NCI-H510A treated with DMSO at 0.1 percent for 48 hours (cell line): ENCODE measurements at regions not wholly inside any gene's neighbourhood (a gene's known extent, or its start where the extent isn't known, plus 50 kb on each side); places are given as distances from the start of the nearest gene placed in this dataset.
"Not testable (repeated sequence)": the region's sequence is repeated elsewhere in the genome, so short reads cannot be mapped to it uniquely, and the experiment has no call there.

Experiments
- DNase-seq: peaks from one replicate; lab custom pipeline; 2025; lab: John Stamatoyannopoulos, UW

- no peak for DNase-seq
Observed at GRCh38 chr5:58201922-58202648, 257.8 kb downstream of the PLK2 start.

- no peak for DNase-seq
Observed at GRCh38 chr5:58200451-58200850, 259.4 kb downstream of the PLK2 start.

- DNase-seq: no peak
Observed at GRCh38 chr5:58199087-58199486, 260.8 kb downstream of the PLK2 start.

GRCh38 chr5:58198330-58198729 lies 261.6 kb downstream of the PLK2 start:
- DNase-seq: no peak

- no peak for DNase-seq
Observed at GRCh38 chr5:58197875-58198274, 262.0 kb downstream of the PLK2 start.

GRCh38 chr5:58191443-58191842 lies 268.4 kb downstream of the PLK2 start:
- DNase-seq: no peak

- no peak for DNase-seq
Observed at GRCh38 chr5:58188262-58188651, 271.6 kb downstream of the PLK2 start.

GRCh38 chr5:58187432-58188261 lies 272.2 kb downstream of the PLK2 start:
- DNase-seq: no peak

- no peak for DNase-seq
Observed at GRCh38 chr5:58185801-58186200, 274.1 kb downstream of the PLK2 start.

GRCh38 chr5:58185397-58185796 lies 274.5 kb downstream of the PLK2 start:
- no peak for DNase-seq

- DNase-seq: no peak
Observed at GRCh38 chr5:58184910-58185309, 275.0 kb downstream of the PLK2 start.

GRCh38 chr5:58183786-58184085 lies 276.1 kb downstream of the PLK2 start:
- DNase-seq: no peak

- no peak for DNase-seq
Observed at GRCh38 chr5:58183078-58183785, 276.7 kb downstream of the PLK2 start.

- no peak for DNase-seq
Observed at GRCh38 chr5:58182287-58182841, 277.5 kb downstream of the PLK2 start.

GRCh38 chr5:58181578-58182286 lies 278.2 kb downstream of the PLK2 start:
- no peak for DNase-seq

- DNase-seq: no peak
Observed at GRCh38 chr5:58172946-58173345, 286.9 kb downstream of the PLK2 start.

- no peak for DNase-seq
Observed at GRCh38 chr5:58165152-58165551, 294.7 kb downstream of the PLK2 start.

GRCh38 chr5:58161889-58162288 lies 298.0 kb downstream of the PLK2 start:
- not testable (repeated sequence) for DNase-seq

- no peak for DNase-seq
Observed at GRCh38 chr5:58156973-58157701, 302.7 kb downstream of the PLK2 start.

GRCh38 chr5:58156361-58156760 lies 303.5 kb downstream of the PLK2 start:
- no peak for DNase-seq

- DNase-seq: no peak
Observed at GRCh38 chr5:58153255-58153654, 306.6 kb downstream of the PLK2 start.
